Ishikawa (cell line): ENCODE measurements at regions not wholly inside any gene's neighbourhood (a gene's known extent, or its start where the extent isn't known, plus 50 kb on each side); places are given as distances from the start of the nearest gene placed in this dataset.

Source experiments
- CEBPB ChIP-seq: IDR thresholded peaks from 2 replicates; pipeline ENCODE4 v1.6.1; 2012
- CREB1 ChIP-seq: IDR thresholded peaks from 2 replicates; pipeline ENCODE4 v1.6.1; 2012; ENCODE audit warnings: low read depth
- EGR1 ChIP-seq: IDR thresholded peaks from 2 replicates; pipeline ENCODE4 v1.6.1; 2012
- EP300 ChIP-seq: IDR thresholded peaks from 2 replicates; pipeline ENCODE4 v1.6.1; 2012; ENCODE audit warnings: borderline replicate concordance
- FOXM1 ChIP-seq: IDR thresholded peaks from 2 replicates; pipeline ENCODE4 v1.6.1; 2012; ENCODE audit warnings: low read depth, borderline replicate concordance
- MAX ChIP-seq: IDR thresholded peaks from 2 replicates; pipeline ENCODE4 v1.6.1; 2012
- NFIC ChIP-seq: IDR thresholded peaks from 2 replicates; pipeline ENCODE4 v1.6.1; 2012
- RAD21 ChIP-seq: IDR thresholded peaks from 2 replicates; pipeline ENCODE4 v1.6.1; 2012; ENCODE audit warnings: low read depth
- TAF1 ChIP-seq: IDR thresholded peaks from 2 replicates; pipeline ENCODE4 v1.6.1; 2012; ENCODE audit warnings: low read depth, mild to moderate bottlenecking
- TCF12 ChIP-seq: IDR thresholded peaks from 2 replicates; pipeline ENCODE4 v1.6.1; 2012; ENCODE audit warnings: low read depth
- TEAD4 ChIP-seq: IDR thresholded peaks from 2 replicates; pipeline ENCODE4 v1.6.1; 2012
- USF1 ChIP-seq: IDR thresholded peaks from 2 replicates; pipeline ENCODE4 v1.6.1; 2012
- YY1 ChIP-seq: IDR thresholded peaks from 2 replicates; pipeline ENCODE4 v1.6.1; 2012; ENCODE audit warnings: low read depth
- ZBTB7A ChIP-seq: IDR thresholded peaks from 2 replicates; pipeline ENCODE4 v1.6.1; 2012; ENCODE audit warnings: low read depth
- TF ChIP-seq, protein P1 (sequence below): IDR thresholded peaks from 2 replicates; pipeline ENCODE4 v1.6.1; 2012; ENCODE audit warnings: low read depth, mild to moderate bottlenecking

GRCh38 chr6:14354919-14355572 lies 237.5 kb downstream of the CD83 start:
- TF ChIP-seq CREB1: no peak
- TF ChIP-seq FOXM1: no peak
- TF ChIP-seq NFIC: no peak
- TF ChIP-seq USF1: no peak
- TF ChIP-seq TCF12: no peak
- no peak for TF ChIP-seq EGR1
- TF ChIP-seq, protein P1, sequence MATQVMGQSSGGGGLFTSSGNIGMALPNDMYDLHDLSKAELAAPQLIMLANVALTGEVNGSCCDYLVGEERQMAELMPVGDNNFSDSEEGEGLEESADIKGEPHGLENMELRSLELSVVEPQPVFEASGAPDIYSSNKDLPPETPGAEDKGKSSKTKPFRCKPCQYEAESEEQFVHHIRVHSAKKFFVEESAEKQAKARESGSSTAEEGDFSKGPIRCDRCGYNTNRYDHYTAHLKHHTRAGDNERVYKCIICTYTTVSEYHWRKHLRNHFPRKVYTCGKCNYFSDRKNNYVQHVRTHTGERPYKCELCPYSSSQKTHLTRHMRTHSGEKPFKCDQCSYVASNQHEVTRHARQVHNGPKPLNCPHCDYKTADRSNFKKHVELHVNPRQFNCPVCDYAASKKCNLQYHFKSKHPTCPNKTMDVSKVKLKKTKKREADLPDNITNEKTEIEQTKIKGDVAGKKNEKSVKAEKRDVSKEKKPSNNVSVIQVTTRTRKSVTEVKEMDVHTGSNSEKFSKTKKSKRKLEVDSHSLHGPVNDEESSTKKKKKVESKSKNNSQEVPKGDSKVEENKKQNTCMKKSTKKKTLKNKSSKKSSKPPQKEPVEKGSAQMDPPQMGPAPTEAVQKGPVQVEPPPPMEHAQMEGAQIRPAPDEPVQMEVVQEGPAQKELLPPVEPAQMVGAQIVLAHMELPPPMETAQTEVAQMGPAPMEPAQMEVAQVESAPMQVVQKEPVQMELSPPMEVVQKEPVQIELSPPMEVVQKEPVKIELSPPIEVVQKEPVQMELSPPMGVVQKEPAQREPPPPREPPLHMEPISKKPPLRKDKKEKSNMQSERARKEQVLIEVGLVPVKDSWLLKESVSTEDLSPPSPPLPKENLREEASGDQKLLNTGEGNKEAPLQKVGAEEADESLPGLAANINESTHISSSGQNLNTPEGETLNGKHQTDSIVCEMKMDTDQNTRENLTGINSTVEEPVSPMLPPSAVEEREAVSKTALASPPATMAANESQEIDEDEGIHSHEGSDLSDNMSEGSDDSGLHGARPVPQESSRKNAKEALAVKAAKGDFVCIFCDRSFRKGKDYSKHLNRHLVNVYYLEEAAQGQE: no peak
- TF ChIP-seq TAF1: no peak
- no peak for TF ChIP-seq ZBTB7A

DNA sequence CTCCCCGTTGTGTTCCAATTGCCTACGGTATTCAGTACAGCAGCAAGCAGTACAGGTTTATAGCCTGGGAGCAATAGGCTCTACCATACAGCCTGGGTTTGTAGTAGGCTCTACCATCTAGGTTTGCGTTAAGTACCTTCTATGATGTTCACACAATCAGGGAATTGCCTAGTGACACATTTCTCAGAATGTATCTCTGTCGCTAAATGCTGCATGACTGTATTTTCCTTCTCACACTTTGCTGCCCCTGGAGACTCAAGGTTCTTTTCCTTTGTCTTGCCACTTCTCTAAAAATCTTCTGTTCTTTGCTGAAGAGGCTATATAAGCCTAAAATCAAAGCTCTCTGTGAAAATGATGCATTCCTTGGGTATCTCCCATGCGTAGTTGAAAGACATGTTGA lies 241.9 kb downstream of the CD83 start:
- no peak for TF ChIP-seq CREB1
- TF ChIP-seq TAF1: no peak
- TF ChIP-seq MAX: no peak

- TF ChIP-seq USF1 (no peak), TAF1 (no peak), EP300 (no peak), NFIC (no peak), ZBTB7A (no peak), MAX (no peak), TCF12 (no peak), TEAD4 (no peak), FOXM1 (no peak), EGR1 (no peak), CREB1 (no peak), RAD21 (no peak), YY1 (no peak)
- TF ChIP-seq, protein P1: no peak
These were observed 243.0 kb downstream of the CD83 start for GRCh38 chr6:14360565-14360964.

DNA sequence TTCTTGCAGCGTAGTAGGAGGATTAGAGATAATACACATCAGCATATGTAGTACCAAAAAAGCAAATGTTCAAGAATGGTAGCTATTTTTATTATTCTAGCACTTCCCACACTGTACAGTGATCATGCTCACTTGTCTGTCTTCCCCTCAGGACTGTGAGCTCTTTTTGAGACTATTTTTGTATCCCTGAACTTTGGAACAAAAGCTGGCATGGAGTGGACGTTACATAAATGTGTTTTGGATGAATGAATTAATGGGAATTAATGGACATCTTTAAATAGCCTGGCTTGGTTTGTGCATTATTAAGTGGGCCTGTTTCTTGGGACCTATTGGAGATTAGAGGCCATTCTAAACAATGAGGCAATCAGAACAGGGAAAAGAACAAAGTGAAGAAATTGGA lies 243.7 kb downstream of the CD83 start:
- TF ChIP-seq CEBPB (no peak), TAF1 (no peak), NFIC (no peak), ZBTB7A (no peak), TCF12 (no peak)

GRCh38 chr6:14361956-14362587 lies 244.5 kb downstream of the CD83 start:
- no peak for TF ChIP-seq RAD21
- no peak for TF ChIP-seq USF1
- TF ChIP-seq FOXM1: no peak

GRCh38 chr6:14364370-14364769 lies 246.8 kb downstream of the CD83 start:
- TF ChIP-seq EP300: no peak
- no peak for TF ChIP-seq RAD21
- TF ChIP-seq CREB1: no peak
- TF ChIP-seq TCF12: no peak
- no peak for TF ChIP-seq EGR1
- no peak for TF ChIP-seq FOXM1
- no peak for TF ChIP-seq YY1
- no peak for TF ChIP-seq ZBTB7A
- TF ChIP-seq NFIC: no peak
